ENCODE measurements at regions not wholly inside any gene's neighbourhood (a gene's known extent, or its start where the extent isn't known, plus 50 kb on each side); places are given as distances from the start of the nearest gene placed in this dataset.
"Not testable (repeated sequence)": the region's sequence is repeated elsewhere in the genome, so short reads cannot be mapped to it uniquely, and the experiment has no call there.

- DNase-seq (ENCODE audit: extremely low read depth in 1 of 2, low read depth in 1 of 2) = no peak
These were observed 229.3 kb upstream of the ARPP21 start for GRCh38 chr3:35409991-35410390.

GRCh38 chr3:35413483-35413882 is 225.8 kb upstream of the ARPP21 start:
- no peak for DNase-seq (ENCODE audit: extremely low read depth in 1 of 2, low read depth in 1 of 2)

GRCh38 chr3:35417080-35417479 is 222.2 kb upstream of the ARPP21 start:
- no peak for DNase-seq (ENCODE audit: extremely low read depth in 1 of 2, low read depth in 1 of 2)

GRCh38 chr3:35422101-35422500 is 217.2 kb upstream of the ARPP21 start:
- no peak for DNase-seq (ENCODE audit: extremely low read depth in 1 of 2, low read depth in 1 of 2)

- no peak for DNase-seq (ENCODE audit: extremely low read depth in 1 of 2, low read depth in 1 of 2)
These were observed 216.3 kb upstream of the ARPP21 start for GRCh38 chr3:35422836-35423601.

- no peak for DNase-seq (ENCODE audit: extremely low read depth in 1 of 2, low read depth in 1 of 2)
These were observed 212.9 kb upstream of the ARPP21 start for GRCh38 chr3:35426366-35426958.

- DNase-seq (ENCODE audit: extremely low read depth in 1 of 2, low read depth in 1 of 2) = no peak
These were observed 201.9 kb upstream of the ARPP21 start for GRCh38 chr3:35437381-35437780.

- DNase-seq (ENCODE audit: extremely low read depth in 1 of 2, low read depth in 1 of 2) = no peak
These were observed 201.2 kb upstream of the ARPP21 start for GRCh38 chr3:35438101-35438500.

GRCh38 chr3:35439663-35440062 is 199.7 kb upstream of the ARPP21 start:
- DNase-seq (ENCODE audit: extremely low read depth in 1 of 2, low read depth in 1 of 2) = no peak

GRCh38 chr3:35440826-35441225 is 198.5 kb upstream of the ARPP21 start:
- DNase-seq (ENCODE audit: extremely low read depth in 1 of 2, low read depth in 1 of 2) = no peak

- DNase-seq (ENCODE audit: extremely low read depth in 1 of 2, low read depth in 1 of 2) = no peak
These were observed 192.4 kb upstream of the ARPP21 start for GRCh38 chr3:35446896-35447295.

- DNase-seq (ENCODE audit: extremely low read depth in 1 of 2, low read depth in 1 of 2) = no peak
These were observed 191.2 kb upstream of the ARPP21 start for GRCh38 chr3:35448121-35448520.

GRCh38 chr3:35448681-35449080 is 190.6 kb upstream of the ARPP21 start:
- DNase-seq (ENCODE audit: extremely low read depth in 1 of 2, low read depth in 1 of 2) = no peak

GRCh38 chr3:35454819-35455218 is 184.5 kb upstream of the ARPP21 start:
- not testable (repeated sequence) for DNase-seq (ENCODE audit: extremely low read depth in 1 of 2, low read depth in 1 of 2)

GRCh38 chr3:35473956-35474355 is 165.4 kb upstream of the ARPP21 start:
- no peak for DNase-seq (ENCODE audit: extremely low read depth in 1 of 2, low read depth in 1 of 2)

GRCh38 chr3:35482566-35482965 is 156.8 kb upstream of the ARPP21 start:
- not testable (repeated sequence) for DNase-seq (ENCODE audit: extremely low read depth in 1 of 2, low read depth in 1 of 2)

- no peak for DNase-seq (ENCODE audit: extremely low read depth in 1 of 2, low read depth in 1 of 2)
These were observed 156.2 kb upstream of the ARPP21 start for GRCh38 chr3:35483131-35483530.

GRCh38 chr3:35484929-35485530 is 154.3 kb upstream of the ARPP21 start:
- DNase-seq (ENCODE audit: extremely low read depth in 1 of 2, low read depth in 1 of 2) = no peak

- no peak for DNase-seq (ENCODE audit: extremely low read depth in 1 of 2, low read depth in 1 of 2)
These were observed 153.0 kb upstream of the ARPP21 start for GRCh38 chr3:35486295-35486694.

GRCh38 chr3:35487376-35487775 is 151.9 kb upstream of the ARPP21 start:
- DNase-seq (ENCODE audit: extremely low read depth in 1 of 2, low read depth in 1 of 2) = no peak

- no peak for DNase-seq (ENCODE audit: extremely low read depth in 1 of 2, low read depth in 1 of 2)
These were observed 150.8 kb upstream of the ARPP21 start for GRCh38 chr3:35488526-35488925.

- DNase-seq (ENCODE audit: extremely low read depth in 1 of 2, low read depth in 1 of 2) = no peak
These were observed 146.5 kb upstream of the ARPP21 start for GRCh38 chr3:35492841-35493240.
